ENCODE measurements at regions not wholly inside any gene's neighbourhood (a gene's known extent, or its start where the extent isn't known, plus 50 kb on each side); places are given as distances from the start of the nearest gene placed in this dataset.

DNA sequence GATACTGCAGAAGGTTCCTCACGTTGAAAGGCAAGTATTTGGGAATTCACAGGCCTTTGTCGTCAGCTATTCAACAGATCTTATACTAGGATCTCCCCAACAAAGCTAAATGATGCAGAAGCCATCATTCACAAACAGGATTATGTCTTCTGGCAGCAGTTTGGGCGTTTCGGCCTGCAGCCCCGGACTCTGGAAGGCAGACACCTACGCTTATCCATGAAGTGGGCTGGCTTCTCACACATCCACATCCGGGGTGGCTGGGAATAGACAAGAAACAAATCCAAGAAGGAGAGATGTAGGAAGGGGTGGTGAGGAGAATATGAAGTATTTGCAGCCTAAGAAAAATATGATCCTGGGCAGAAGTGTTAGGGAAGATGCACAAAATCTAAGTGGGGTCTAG lies 471.9 kb downstream of the AGTPBP1 start:
- 78% methylated on average over 7 of the region's 7 CpGs for WGBS
- no peak overlapping the region for H3K9ac ChIP-seq (ENCODE audit: low read depth in 1 of 2, low read length in 2 of 2)
- no peak for DNase-seq (ENCODE audit: low spot score)
- no peak overlapping the region for H3K27ac ChIP-seq (ENCODE audit: low read depth in 1 of 2, low read length in 2 of 2)
- no peak for TF ChIP-seq TAF1 (conservative IDR thresholded peaks at IDR 0.05)
- TF ChIP-seq YY1 (IDR thresholded peaks at IDR 0.05): no peak
- TF ChIP-seq, protein P1, sequence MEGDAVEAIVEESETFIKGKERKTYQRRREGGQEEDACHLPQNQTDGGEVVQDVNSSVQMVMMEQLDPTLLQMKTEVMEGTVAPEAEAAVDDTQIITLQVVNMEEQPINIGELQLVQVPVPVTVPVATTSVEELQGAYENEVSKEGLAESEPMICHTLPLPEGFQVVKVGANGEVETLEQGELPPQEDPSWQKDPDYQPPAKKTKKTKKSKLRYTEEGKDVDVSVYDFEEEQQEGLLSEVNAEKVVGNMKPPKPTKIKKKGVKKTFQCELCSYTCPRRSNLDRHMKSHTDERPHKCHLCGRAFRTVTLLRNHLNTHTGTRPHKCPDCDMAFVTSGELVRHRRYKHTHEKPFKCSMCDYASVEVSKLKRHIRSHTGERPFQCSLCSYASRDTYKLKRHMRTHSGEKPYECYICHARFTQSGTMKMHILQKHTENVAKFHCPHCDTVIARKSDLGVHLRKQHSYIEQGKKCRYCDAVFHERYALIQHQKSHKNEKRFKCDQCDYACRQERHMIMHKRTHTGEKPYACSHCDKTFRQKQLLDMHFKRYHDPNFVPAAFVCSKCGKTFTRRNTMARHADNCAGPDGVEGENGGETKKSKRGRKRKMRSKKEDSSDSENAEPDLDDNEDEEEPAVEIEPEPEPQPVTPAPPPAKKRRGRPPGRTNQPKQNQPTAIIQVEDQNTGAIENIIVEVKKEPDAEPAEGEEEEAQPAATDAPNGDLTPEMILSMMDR (IDR thresholded peaks at IDR 0.05; ENCODE audit: low read depth, low read length, missing input control): no peak
- TF ChIP-seq, protein P2, sequence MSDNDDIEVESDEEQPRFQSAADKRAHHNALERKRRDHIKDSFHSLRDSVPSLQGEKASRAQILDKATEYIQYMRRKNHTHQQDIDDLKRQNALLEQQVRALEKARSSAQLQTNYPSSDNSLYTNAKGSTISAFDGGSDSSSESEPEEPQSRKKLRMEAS (IDR thresholded peaks at IDR 0.05): no peak
- no peak for TF ChIP-seq RAD21 (IDR thresholded peaks at IDR 0.05)
- TF ChIP-seq HNF4A (conservative IDR thresholded peaks at IDR 0.05): no peak
- TF ChIP-seq FOXA1 (IDR thresholded peaks at IDR 0.05): no peak
- TF ChIP-seq HNF4G (IDR thresholded peaks at IDR 0.05): no peak
- TF ChIP-seq, protein P3, sequence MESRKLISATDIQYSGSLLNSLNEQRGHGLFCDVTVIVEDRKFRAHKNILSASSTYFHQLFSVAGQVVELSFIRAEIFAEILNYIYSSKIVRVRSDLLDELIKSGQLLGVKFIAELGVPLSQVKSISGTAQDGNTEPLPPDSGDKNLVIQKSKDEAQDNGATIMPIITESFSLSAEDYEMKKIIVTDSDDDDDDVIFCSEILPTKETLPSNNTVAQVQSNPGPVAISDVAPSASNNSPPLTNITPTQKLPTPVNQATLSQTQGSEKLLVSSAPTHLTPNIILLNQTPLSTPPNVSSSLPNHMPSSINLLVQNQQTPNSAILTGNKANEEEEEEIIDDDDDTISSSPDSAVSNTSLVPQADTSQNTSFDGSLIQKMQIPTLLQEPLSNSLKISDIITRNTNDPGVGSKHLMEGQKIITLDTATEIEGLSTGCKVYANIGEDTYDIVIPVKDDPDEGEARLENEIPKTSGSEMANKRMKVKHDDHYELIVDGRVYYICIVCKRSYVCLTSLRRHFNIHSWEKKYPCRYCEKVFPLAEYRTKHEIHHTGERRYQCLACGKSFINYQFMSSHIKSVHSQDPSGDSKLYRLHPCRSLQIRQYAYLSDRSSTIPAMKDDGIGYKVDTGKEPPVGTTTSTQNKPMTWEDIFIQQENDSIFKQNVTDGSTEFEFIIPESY (IDR thresholded peaks at IDR 0.05): no peak
- TF ChIP-seq, protein P4, sequence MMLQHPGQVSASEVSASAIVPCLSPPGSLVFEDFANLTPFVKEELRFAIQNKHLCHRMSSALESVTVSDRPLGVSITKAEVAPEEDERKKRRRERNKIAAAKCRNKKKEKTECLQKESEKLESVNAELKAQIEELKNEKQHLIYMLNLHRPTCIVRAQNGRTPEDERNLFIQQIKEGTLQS (IDR thresholded peaks at IDR 0.05): no peak
- TF ChIP-seq RXRA (IDR thresholded peaks at IDR 0.05): no peak
- TF ChIP-seq FOXA2 (IDR thresholded peaks at IDR 0.05): no peak
- TF ChIP-seq, protein P5, sequence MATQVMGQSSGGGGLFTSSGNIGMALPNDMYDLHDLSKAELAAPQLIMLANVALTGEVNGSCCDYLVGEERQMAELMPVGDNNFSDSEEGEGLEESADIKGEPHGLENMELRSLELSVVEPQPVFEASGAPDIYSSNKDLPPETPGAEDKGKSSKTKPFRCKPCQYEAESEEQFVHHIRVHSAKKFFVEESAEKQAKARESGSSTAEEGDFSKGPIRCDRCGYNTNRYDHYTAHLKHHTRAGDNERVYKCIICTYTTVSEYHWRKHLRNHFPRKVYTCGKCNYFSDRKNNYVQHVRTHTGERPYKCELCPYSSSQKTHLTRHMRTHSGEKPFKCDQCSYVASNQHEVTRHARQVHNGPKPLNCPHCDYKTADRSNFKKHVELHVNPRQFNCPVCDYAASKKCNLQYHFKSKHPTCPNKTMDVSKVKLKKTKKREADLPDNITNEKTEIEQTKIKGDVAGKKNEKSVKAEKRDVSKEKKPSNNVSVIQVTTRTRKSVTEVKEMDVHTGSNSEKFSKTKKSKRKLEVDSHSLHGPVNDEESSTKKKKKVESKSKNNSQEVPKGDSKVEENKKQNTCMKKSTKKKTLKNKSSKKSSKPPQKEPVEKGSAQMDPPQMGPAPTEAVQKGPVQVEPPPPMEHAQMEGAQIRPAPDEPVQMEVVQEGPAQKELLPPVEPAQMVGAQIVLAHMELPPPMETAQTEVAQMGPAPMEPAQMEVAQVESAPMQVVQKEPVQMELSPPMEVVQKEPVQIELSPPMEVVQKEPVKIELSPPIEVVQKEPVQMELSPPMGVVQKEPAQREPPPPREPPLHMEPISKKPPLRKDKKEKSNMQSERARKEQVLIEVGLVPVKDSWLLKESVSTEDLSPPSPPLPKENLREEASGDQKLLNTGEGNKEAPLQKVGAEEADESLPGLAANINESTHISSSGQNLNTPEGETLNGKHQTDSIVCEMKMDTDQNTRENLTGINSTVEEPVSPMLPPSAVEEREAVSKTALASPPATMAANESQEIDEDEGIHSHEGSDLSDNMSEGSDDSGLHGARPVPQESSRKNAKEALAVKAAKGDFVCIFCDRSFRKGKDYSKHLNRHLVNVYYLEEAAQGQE (IDR thresholded peaks at IDR 0.05): no peak
- no peak for TF ChIP-seq SP1 (IDR thresholded peaks at IDR 0.05)
- TF ChIP-seq EGR1 (IDR thresholded peaks at IDR 0.05; ENCODE audit: low read depth in 2 of 2): no peak
- TF ChIP-seq NR2F2 (IDR thresholded peaks at IDR 0.05): no peak
- TF ChIP-seq GABPA (IDR thresholded peaks at IDR 0.05 in 1 of 2, conservative IDR thresholded peaks at IDR 0.05 in 1 of 2): no peak
- TF ChIP-seq JUND (IDR thresholded peaks at IDR 0.05): no peak
- no peaks in the 10 kb centered on the region for H3K9me3 ChIP-seq (ENCODE audit: control insufficient read depth in 4 of 4, low read length in 3 of 4)
- H3K27me3 ChIP-seq (ENCODE audit: control insufficient read depth in 4 of 4, insufficient read depth in 4 of 4, low read length in 3 of 4): no peaks in the 10 kb centered on the region
- H3K36me3 ChIP-seq (ENCODE audit: control insufficient read depth in 4 of 4, insufficient read depth in 3 of 4, low read depth in 1 of 4, low read length in 3 of 4): no peaks in the 10 kb centered on the region
- no peak overlapping the region for H3K4me3 ChIP-seq (ENCODE audit: low read depth in 1 of 3, low read length in 3 of 3)
- H3K4me1 ChIP-seq (ENCODE audit: control insufficient read depth in 4 of 4, insufficient read depth in 4 of 4, low read length in 3 of 4): no peaks in the 10 kb centered on the region
